ENCODE measurements at regions not wholly inside any gene's neighbourhood (a gene's known extent, or its start where the extent isn't known, plus 50 kb on each side); places are given as distances from the start of the nearest gene placed in this dataset.
"Not testable (repeated sequence)": the region's sequence is repeated elsewhere in the genome, so short reads cannot be mapped to it uniquely, and the experiment has no call there.

DNA sequence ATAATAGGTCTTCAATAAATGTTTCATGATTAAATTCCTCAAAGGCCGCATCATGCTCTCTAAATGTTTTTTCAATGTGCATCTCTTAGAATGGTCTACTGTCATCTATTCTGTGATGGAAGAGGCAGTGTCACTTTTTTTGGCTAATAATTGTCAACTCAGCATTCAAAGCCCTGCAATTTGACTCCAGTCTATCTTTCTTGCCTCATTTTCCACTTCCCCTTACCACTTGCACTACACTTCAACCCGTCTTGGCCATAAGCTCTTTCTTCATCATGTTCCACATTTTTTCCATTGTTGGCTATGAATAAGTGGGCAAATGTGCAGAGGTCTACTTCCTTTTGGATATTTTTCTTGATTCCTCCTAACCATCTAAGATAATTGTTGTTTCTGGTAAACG lies 59.2 kb upstream of the POMZP3 start:
- TF ChIP-seq KLF1 (tag by site-specific recombination; IDR thresholded peaks at IDR 0.05); ZNF341 (tag by site-specific recombination; IDR thresholded peaks at IDR 0.05; ENCODE audit: low read depth); ZNF274 (IDR thresholded peaks at IDR 0.05; ENCODE audit: low read length); ZNF274 (tag by site-specific recombination; IDR thresholded peaks at IDR 0.05; ENCODE audit: borderline replicate concordance): not testable (repeated sequence)
